ENCODE measurements at regions not wholly inside any gene's neighbourhood (a gene's known extent, or its start where the extent isn't known, plus 50 kb on each side); places are given as distances from the start of the nearest gene placed in this dataset.
"Not testable (repeated sequence)": the region's sequence is repeated elsewhere in the genome, so short reads cannot be mapped to it uniquely, and the experiment has no call there.

DNA sequence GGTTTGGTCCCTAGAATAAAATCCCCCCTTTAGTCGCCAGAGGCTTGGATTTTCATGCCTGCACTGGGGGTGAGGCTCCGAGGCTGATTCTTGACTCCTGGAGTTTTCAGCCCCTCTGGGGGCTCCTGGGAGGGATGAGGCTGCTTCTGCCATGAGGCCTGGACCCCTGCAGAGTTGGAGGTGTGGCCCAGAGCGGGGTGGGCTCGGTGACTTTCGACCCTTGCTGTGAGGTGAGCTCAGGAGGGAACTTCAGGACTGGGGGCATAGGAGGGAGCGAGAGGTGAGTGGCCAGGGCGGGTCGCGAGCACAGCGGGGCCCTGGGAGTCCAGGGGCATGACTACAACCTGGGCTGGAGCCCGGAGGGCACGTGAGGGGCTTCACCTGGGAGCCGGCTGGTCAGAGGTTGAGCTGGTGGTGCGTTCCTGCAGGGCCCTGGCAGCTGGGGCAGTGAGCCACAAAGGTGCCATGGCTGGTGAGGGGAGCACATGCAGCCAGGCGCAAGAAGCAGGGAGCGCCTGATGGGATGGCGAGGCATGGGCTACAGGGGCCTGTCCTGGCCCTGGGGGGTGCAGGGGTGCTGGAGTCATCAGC is 168.2 kb downstream of the KIF26A start:
- Histone ChIP-seq H3K27me3 (no peaks in the 10 kb centered on the region), H3K9me3 (ENCODE audit: low read depth) (no peaks in the 10 kb centered on the region), H3K9me2 (replicated peaks; ENCODE audit: insufficient read depth) (no peaks in the 10 kb centered on the region), H3K4me2 (no peak overlapping the region), H3K4me3 (no peak overlapping the region), H3K4me1 (ENCODE audit: insufficient read depth) (no peaks in the 10 kb centered on the region), H3K79me2 (no peaks in the 10 kb centered on the region), H3K27ac (no peak overlapping the region), H2AFZ (no peak overlapping the region), H3K36me3 (replicated peaks; ENCODE audit: insufficient read depth, low read depth) (no peaks in the 10 kb centered on the region), H4K20me1 (ENCODE audit: insufficient read depth, poor library complexity, severe bottlenecking) (no peaks in the 10 kb centered on the region)
- 81% methylated on average over 17 of the region's 17 CpGs for WGBS (ENCODE audit: low lambda C conversion rate, missing lambda C conversion rate)
- DNase-seq (ENCODE audit: low spot score) = no peak
- TF ChIP-seq EZH2phosphoT487 (IDR thresholded peaks at IDR 0.05; ENCODE audit: low read depth, severe bottlenecking, unreplicated experiment) (no peak), CTCF (IDR thresholded peaks at IDR 0.05; ENCODE audit: poor library complexity) (no peak), EZH2 (IDR thresholded peaks at IDR 0.05; ENCODE audit: borderline replicate concordance) (no peak)

DNA sequence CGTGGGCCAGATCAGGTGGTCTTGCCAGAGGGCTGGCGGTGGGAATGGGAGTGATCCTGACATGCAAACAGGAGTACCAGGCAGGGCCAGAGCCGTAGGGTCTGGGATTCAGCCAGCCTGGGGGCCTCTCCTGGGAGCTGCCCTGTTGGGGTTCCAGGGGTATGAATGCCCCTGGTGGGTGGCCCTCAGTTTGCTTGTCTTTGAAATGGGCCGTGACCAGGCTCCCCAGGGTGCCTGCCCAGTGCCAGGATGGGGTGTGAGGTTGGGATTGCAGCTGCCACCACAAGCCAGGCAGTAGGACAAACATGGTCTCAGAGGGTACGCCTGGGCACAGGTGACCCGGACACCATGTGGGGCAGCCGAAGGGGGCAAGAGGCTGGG is 168.8 kb downstream of the KIF26A start:
- no peaks in the 10 kb centered on the region for H3K9me3 ChIP-seq (ENCODE audit: low read depth)
- no peaks in the 10 kb centered on the region for H3K4me1 ChIP-seq (ENCODE audit: insufficient read depth)
- no peak overlapping the region for H3K27ac ChIP-seq
- no peak overlapping the region for H3K4me2 ChIP-seq
- TF ChIP-seq CTCF (IDR thresholded peaks at IDR 0.05; ENCODE audit: poor library complexity) (no peak), EZH2 (IDR thresholded peaks at IDR 0.05; ENCODE audit: borderline replicate concordance) (no peak), EZH2phosphoT487 (IDR thresholded peaks at IDR 0.05; ENCODE audit: low read depth, severe bottlenecking, unreplicated experiment) (no peak)
- 92% methylated on average over 7 of the region's 7 CpGs for WGBS (ENCODE audit: low lambda C conversion rate, missing lambda C conversion rate)
- no peak for DNase-seq (ENCODE audit: low spot score)
- no peaks in the 10 kb centered on the region for H3K27me3 ChIP-seq
- H3K36me3 ChIP-seq (replicated peaks; ENCODE audit: insufficient read depth, low read depth) = no peaks in the 10 kb centered on the region
- no peaks in the 10 kb centered on the region for H4K20me1 ChIP-seq (ENCODE audit: insufficient read depth, poor library complexity, severe bottlenecking)
- H3K9me2 ChIP-seq (replicated peaks; ENCODE audit: insufficient read depth) = no peaks in the 10 kb centered on the region
- H2AFZ ChIP-seq = no peak overlapping the region
- H3K4me3 ChIP-seq = no peak overlapping the region
- H3K79me2 ChIP-seq = no peaks in the 10 kb centered on the region

GRCh38 chr14:104307627-104308401 is 169.4 kb downstream of the KIF26A start:
- Histone ChIP-seq H3K79me2 (no peaks in the 10 kb centered on the region), H2AFZ (no peak overlapping the region), H4K20me1 (ENCODE audit: insufficient read depth, poor library complexity, severe bottlenecking) (no peaks in the 10 kb centered on the region), H3K36me3 (replicated peaks; ENCODE audit: insufficient read depth, low read depth) (no peaks in the 10 kb centered on the region), H3K27ac (no peak overlapping the region), H3K9me3 (ENCODE audit: low read depth) (no peaks in the 10 kb centered on the region), H3K4me2 (no peak overlapping the region), H3K9me2 (replicated peaks; ENCODE audit: insufficient read depth) (no peaks in the 10 kb centered on the region), H3K4me3 (no peak overlapping the region), H3K27me3 (no peaks in the 10 kb centered on the region), H3K4me1 (ENCODE audit: insufficient read depth) (no peaks in the 10 kb centered on the region)
- 92% methylated on average over 25 of the region's 25 CpGs for WGBS (ENCODE audit: low lambda C conversion rate, missing lambda C conversion rate)
- TF ChIP-seq CTCF (IDR thresholded peaks at IDR 0.05; ENCODE audit: poor library complexity) = no peak
- no peak for TF ChIP-seq EZH2 (IDR thresholded peaks at IDR 0.05; ENCODE audit: borderline replicate concordance)
- TF ChIP-seq EZH2phosphoT487 (IDR thresholded peaks at IDR 0.05; ENCODE audit: low read depth, severe bottlenecking, unreplicated experiment) = no peak
- DNase-seq (ENCODE audit: low spot score) = no peak

- H3K36me3 ChIP-seq (replicated peaks; ENCODE audit: insufficient read depth, low read depth); H3K9me2 ChIP-seq (replicated peaks; ENCODE audit: insufficient read depth); H3K4me1 ChIP-seq (ENCODE audit: insufficient read depth); H3K4me3 ChIP-seq; H4K20me1 ChIP-seq (ENCODE audit: insufficient read depth, poor library complexity, severe bottlenecking); H3K9me3 ChIP-seq (ENCODE audit: low read depth); H3K27me3 ChIP-seq; H3K79me2 ChIP-seq; DNase-seq (ENCODE audit: low spot score); H2AFZ ChIP-seq; H3K27ac ChIP-seq; H3K4me2 ChIP-seq: not testable (repeated sequence)
- 88% methylated on average over 10 of the region's 10 CpGs for WGBS (ENCODE audit: low lambda C conversion rate, missing lambda C conversion rate)
Observed at GRCh38 chr14:104308534-104308933, 170.1 kb downstream of the KIF26A start.
